GM21723 (cell line): ENCODE measurements at regions not wholly inside any gene's neighbourhood (a gene's known extent, or its start where the extent isn't known, plus 50 kb on each side); places are given as distances from the start of the nearest gene placed in this dataset.
"Not testable (repeated sequence)": the region's sequence is repeated elsewhere in the genome, so short reads cannot be mapped to it uniquely, and the experiment has no call there.

Experiments
- ATAC-seq: cut with Tn5 transposase; IDR thresholded peaks from one replicate; pipeline ENCODE4 v1.9.1; 2021; ENCODE audit warnings: mild to moderate bottlenecking, moderate library complexity; ENCODE audit not compliant: unreplicated experiment

- ATAC-seq, result peak; percentile 97
Observed at GRCh38 chr3:81823882-81824395, 62.5 kb upstream of the GBE1 start.

GRCh38 chr3:81823086-81823485 is 61.6 kb upstream of the GBE1 start:
- no peak for ATAC-seq

DNA sequence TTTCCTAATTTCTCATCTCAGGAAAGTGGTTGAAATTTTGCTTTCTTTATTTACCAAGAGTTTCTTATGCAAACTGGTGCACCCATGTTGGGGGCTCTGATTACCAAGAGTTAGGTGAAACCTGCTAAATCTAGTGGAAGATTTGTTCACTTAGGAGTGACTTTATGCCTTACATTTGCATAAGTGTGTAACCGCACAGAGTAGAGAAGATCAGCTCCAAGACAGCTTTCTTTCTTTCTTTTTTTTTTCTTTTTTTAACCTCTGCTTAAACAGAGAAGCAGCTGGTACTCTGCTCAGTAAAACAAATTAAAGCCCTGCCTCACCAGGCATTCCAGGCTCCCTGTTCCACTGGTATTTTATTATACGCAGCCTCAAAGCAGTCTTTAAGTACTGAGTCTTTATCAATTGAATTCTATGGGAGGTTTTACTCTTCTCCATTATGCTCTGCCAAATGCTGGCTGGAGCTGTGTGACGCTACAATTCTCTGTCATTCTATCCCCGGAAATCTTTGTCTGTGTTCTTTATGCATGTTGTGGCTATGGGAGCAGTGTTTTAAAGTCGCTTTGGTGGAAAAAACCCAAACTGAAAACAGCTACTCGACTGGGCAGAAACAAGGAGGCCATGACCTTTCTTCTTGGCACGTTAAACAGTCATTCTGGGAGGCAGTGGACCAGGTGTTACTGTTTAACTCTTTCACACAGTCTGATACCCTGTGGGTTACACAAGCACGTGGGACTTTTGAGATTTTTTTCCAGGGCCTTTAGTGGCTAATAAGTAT is 55.2 kb upstream of the GBE1 start:
- ATAC-seq, result peak; percentile 98

- not testable (repeated sequence) for ATAC-seq
Observed at GRCh38 chr3:81812098-81812497, 50.7 kb upstream of the GBE1 start.
